ENCODE measurements at regions not wholly inside any gene's neighbourhood (a gene's known extent, or its start where the extent isn't known, plus 50 kb on each side); places are given as distances from the start of the nearest gene placed in this dataset.

GRCh38 chr1:38243106-38243505 is 196.5 kb upstream of the POU3F1 start:
- no peaks in the 10 kb centered on the region for H3K36me3 ChIP-seq (replicated peaks in 1 of 2)
- no peak overlapping the region for H3K4me3 ChIP-seq
- no peak overlapping the region for H3K27ac ChIP-seq
- 77 to 82% (median 79%) methylated on average over 6 of the region's 6 CpGs for WGBS, 4 donors
- no peaks in the 10 kb centered on the region for H3K9me3 ChIP-seq (replicated peaks in 1 of 3)
- DNase-seq, result no peak
- H3K4me1 ChIP-seq (replicated peaks in 1 of 2), result no peaks in the 10 kb centered on the region
- H3K27me3 ChIP-seq, result no peaks in the 10 kb centered on the region
- no peak for TF ChIP-seq CTCF (IDR thresholded peaks at IDR 0.05)
- TF ChIP-seq POLR2A (IDR thresholded peaks at IDR 0.05), result no peak
- intact Hi-C loops (cut with DNase I), result no loop called here

- DNase-seq, result no peak
- no peaks in the 10 kb centered on the region for H3K9me3 ChIP-seq (replicated peaks in 1 of 3)
- no peak overlapping the region for H3K27ac ChIP-seq
- intact Hi-C loops (cut with DNase I), result no loop called here
- no peak overlapping the region for H3K4me3 ChIP-seq
- H3K4me1 ChIP-seq (replicated peaks in 1 of 2), result no peaks in the 10 kb centered on the region
- no peaks in the 10 kb centered on the region for H3K36me3 ChIP-seq (replicated peaks in 1 of 2)
- WGBS, 4 donors, result 88 to 96% (median 89%) methylated on average over 4 to 5 of the region's 5 CpGs
- no peaks in the 10 kb centered on the region for H3K27me3 ChIP-seq
- no peak for TF ChIP-seq POLR2A (IDR thresholded peaks at IDR 0.05)
- TF ChIP-seq CTCF (IDR thresholded peaks at IDR 0.05), result no peak
These were observed 195.9 kb upstream of the POU3F1 start for GRCh38 chr1:38242506-38242905.

- no peak for DNase-seq
- no peaks in the 10 kb centered on the region for H3K27me3 ChIP-seq
These were observed 195.2 kb upstream of the POU3F1 start for GRCh38 chr1:38241594-38242334.

GRCh38 chr1:38240618-38241017 is 194.0 kb upstream of the POU3F1 start:
- no peak overlapping the region for H3K4me3 ChIP-seq

More at GRCh38 chr1:38241594-38242334, 195.2 kb upstream of the POU3F1 start:
- no peaks in the 10 kb centered on the region for H3K36me3 ChIP-seq (replicated peaks in 1 of 2)
- intact Hi-C loops (cut with DNase I), result no loop called here
- 78 to 89% (median 87%) methylated on average over 5 to 6 of the region's 6 CpGs for WGBS, 4 donors
- no peak overlapping the region for H3K4me3 ChIP-seq
- H3K9me3 ChIP-seq (replicated peaks in 1 of 3), result no peaks in the 10 kb centered on the region
- H3K27ac ChIP-seq, result no peak overlapping the region
- TF ChIP-seq POLR2A (IDR thresholded peaks at IDR 0.05), result no peak
- no peaks in the 10 kb centered on the region for H3K4me1 ChIP-seq (replicated peaks in 1 of 2)

More at GRCh38 chr1:38240618-38241017, 194.0 kb upstream of the POU3F1 start:
- TF ChIP-seq CTCF (IDR thresholded peaks at IDR 0.05) (no peak), POLR2A (IDR thresholded peaks at IDR 0.05) (no peak)
- H3K36me3 ChIP-seq (replicated peaks in 1 of 2), result no peaks in the 10 kb centered on the region
- 93 to 96% methylated on average over 2 of the region's 2 CpGs; no CpG with 5 or more reads in 2 of the 4 donors for WGBS, 4 donors
- DNase-seq, result no peak
- H3K27ac ChIP-seq, result no peak overlapping the region
- intact Hi-C loops (cut with DNase I), result no loop called here
- no peaks in the 10 kb centered on the region for H3K27me3 ChIP-seq
- H3K9me3 ChIP-seq (replicated peaks in 1 of 3), result no peaks in the 10 kb centered on the region
- no peaks in the 10 kb centered on the region for H3K4me1 ChIP-seq (replicated peaks in 1 of 2)

Data from adrenal gland (tissue), 9 donors.